Posterior vena cava (tissue), 2 donors: ENCODE measurements at regions not wholly inside any gene's neighbourhood (a gene's known extent, or its start where the extent isn't known, plus 50 kb on each side); places are given as distances from the start of the nearest gene placed in this dataset.

Source experiments
- DNase-seq: peaks from one replicate; pipeline ENCODE4 v3.0.0-alpha.2; 2020; ENCODE audit warnings: low spot score
- intact Hi-C, 2 donors: fragments of 100-400 bp; cut with DNase I; formaldehyde crosslinking; loops; one replicate each; pipeline versions ENCODE4 v1.14.1 to v1.14.2; 2022 to 2023
- donor health status: DM: yes; HTN: yes; CAD: no.
- donor health status: DM: yes; HTN: yes; CAD: no.

DNA sequence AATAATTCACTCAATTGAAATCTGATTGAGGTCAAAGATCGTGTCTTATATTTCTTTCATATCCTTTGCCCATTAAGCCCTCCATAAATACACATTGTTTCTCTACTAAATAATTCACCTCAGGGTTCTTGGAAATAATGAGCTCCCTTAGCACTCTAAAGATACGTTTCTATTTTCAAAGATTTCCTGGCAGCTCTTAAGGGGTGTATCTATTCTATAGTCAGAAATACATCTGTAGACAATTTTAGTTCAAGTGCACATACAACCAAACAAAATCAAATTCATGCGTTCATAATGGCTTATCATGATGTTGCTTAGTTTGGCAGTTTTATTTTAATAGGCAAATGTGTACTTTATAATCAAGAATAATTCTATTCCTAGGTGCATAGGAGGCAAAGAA is 361.1 kb upstream of the DDHD1 start:
- no peak for DNase-seq
- intact Hi-C loops, result no loop called here

DNA sequence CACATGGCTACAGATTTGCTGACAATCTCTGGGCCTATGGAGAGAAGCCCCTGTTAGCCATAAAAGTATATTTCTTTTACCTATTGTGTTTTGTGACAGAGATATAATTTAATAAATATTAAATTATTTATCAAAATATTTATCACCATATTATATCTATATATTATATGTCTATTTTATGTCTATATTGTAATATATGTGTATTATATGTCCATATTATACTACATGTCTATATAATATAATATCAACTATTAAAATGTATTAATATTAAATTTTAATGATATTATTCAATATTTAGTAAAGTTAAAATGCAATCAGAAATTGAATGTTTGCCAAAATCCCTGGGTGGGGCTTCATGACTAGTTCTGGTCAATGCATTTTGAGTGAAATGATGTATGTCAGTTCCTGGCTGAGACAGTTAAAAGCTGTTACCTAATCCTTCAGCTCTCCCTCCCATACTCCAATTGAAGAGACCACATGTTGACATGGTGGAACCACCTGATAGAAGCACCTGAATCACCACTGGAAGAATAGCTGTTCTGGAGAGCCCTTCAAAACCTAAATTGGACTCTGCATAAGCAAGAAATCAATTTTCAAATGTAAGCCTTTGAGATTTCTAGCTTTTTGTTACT is 357.3 kb upstream of the DDHD1 start:
- intact Hi-C loops, result no loop called here
- DNase-seq, result no peak

GRCh38 chr14:53509276-53510244 is 356.4 kb upstream of the DDHD1 start:
- no peak for DNase-seq
- intact Hi-C loops, result no loop called here

GRCh38 chr14:53501361-53502211 is 348.5 kb upstream of the DDHD1 start:
- intact Hi-C loops, result no loop called here
- DNase-seq, result no peak

- no peak for DNase-seq
- intact Hi-C loops, result no loop called here
These were observed 347.1 kb upstream of the DDHD1 start for GRCh38 chr14:53500191-53500590.

- no peak for DNase-seq
- intact Hi-C loops, result no loop called here
These were observed 343.5 kb upstream of the DDHD1 start for GRCh38 chr14:53496668-53497067.

- no peak for DNase-seq
- intact Hi-C loops, result no loop called here
These were observed 342.8 kb upstream of the DDHD1 start for GRCh38 chr14:53495846-53496343.

DNA sequence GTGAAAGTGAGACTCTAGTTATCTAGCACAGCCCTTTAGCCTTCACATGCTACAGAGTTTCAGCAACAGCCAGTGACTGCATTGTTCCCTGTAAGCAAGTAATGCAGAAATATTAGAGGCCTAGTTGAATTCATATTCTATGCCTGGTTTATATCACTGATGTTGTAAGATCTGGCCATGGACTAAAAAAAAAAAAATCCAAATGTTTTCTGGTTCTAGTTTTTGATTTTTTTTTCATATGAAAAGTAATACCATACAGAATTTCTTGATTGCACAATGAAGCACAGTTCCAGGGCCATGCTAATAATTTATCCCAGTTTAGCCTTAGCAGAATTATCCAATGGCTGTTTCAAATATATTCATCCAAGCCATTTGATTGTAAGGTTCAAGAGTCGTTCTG is 341.5 kb upstream of the DDHD1 start:
- intact Hi-C loops, result no loop called here
- DNase-seq, result no peak

GRCh38 chr14:53493860-53494259 is 340.7 kb upstream of the DDHD1 start:
- intact Hi-C loops, result no loop called here
- no peak for DNase-seq

GRCh38 chr14:53493320-53493719 is 340.2 kb upstream of the DDHD1 start:
- intact Hi-C loops, result no loop called here
- DNase-seq, result no peak

DNA sequence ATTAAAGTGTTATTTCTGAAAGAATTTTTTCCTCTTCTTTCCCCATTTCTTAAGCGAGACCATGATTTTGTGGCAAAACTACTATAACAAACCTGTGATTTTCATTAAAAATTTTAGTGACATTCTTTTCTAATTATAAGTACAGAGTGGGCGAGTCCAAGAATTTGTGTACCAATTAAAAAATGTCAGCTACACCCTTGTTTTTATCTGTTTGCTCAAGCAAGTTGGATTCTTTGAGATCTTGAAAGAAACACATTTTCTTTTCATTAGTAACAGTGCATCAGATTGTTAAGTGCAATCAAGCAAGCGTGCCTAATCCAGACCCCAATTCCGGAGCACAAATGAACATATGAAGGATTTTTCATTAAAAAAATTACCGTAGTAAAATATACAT is 338.8 kb upstream of the DDHD1 start:
- intact Hi-C loops, result no loop called here
- no peak for DNase-seq

DNA sequence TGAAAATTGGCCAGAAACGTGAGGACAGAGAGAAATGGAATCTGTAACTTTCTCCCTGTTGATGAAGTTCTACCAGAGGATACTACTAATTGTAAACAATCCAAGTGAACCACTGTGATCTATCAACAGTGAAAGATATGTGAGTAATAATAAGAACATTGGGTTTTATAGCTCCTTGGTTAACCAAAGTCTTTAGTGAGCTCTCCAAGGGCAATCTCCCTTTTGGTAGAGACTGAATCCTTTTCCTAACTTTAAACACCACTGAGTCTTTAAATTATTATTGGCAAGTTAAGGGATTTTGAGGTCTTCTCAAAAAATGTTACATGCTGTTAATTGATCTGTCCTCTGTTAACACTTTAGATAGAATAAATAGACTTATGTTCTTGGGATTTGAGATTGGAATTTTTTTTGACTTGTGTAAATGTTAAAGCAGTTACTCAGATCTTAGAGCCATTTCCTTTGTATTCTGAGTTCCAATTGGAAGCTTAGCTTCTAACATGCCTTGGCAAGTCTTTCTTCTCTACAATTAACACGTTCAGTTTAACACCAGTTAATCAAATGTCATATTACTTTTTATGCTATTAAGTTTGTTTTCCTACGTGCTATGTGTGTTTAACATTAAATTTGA is 338.2 kb upstream of the DDHD1 start:
- intact Hi-C loops, result no loop called here
- no peak for DNase-seq

DNA sequence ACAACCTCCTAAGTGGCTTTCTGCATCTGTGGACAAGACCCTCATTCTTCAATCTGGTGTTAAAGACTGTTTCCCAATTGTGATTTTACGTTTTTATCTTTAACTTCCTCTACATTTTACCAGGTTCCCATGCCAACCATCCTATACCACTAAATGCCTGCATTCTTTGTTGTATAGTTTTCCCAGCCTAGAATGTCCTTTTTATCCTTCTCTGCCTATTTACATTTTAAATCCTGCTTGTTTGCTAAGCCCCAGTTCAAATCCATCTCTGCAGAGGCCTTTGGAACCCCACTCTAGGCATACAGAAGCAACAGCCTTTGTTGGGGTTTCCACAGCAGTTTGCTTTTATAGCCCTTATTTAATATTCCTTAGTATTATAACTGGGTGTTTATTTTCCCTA is 325.1 kb upstream of the DDHD1 start:
- intact Hi-C loops, result no loop called here
- no peak for DNase-seq

- intact Hi-C loops, result no loop called here
- DNase-seq, result no peak
These were observed 320.4 kb upstream of the DDHD1 start for GRCh38 chr14:53473480-53473879.

GRCh38 chr14:53472306-53472705 is 319.2 kb upstream of the DDHD1 start:
- intact Hi-C loops, result no loop called here
- no peak for DNase-seq

DNA sequence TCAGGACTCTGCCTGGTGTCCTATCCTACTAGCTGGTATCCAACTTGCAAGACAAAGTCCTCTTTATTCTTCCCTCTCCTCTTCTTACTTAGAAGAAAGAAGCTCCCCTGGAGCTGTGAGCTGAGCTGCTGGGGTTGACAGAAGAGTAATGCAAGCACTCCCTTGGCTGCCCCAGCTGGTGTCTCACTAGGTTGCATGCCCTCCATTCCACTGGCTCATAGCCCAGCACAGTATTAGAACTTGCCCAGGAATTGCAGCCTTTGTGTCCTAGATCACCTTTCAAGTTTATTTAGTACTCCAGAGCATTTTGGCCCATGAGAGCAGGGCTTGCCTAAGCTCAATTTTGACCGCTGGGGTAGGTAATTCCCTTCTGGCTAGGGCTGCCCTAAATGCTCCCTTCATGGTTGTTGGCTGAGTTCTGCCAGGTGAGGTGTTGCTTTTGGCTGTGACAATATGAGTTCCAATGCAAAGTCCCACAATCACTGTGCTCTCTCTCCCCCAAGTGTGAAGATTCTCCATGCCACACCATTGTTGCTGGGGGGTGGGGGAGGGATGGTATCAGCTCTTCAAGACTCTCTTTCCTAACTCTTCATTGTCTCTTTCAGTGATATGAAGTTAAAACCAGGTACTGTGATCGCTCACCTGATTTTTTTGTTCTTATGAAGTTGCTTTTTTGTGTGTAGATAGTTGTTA is 317.4 kb upstream of the DDHD1 start:
- intact Hi-C loops, result no loop called here
- no peak for DNase-seq

DNA sequence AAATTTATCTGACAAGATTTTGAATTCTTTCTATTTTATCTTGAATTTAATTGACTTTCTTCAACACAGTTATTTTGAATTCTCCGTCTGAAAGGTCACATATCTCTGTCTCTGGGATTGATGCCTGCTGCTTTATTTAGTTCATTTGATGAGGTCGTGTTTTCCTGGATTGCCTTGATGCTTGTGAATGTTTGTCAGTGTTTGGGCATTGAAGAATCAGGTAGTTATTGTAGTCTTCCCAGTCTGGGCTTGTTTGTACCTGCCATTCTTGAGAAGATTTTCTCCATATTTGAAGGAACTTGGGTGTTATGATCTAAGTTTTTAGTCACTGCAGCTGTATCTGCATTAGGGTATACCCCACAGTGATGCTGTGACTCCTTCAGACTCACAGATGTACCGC is 315.8 kb upstream of the DDHD1 start:
- no peak for DNase-seq
- intact Hi-C loops, result no loop called here

DNA sequence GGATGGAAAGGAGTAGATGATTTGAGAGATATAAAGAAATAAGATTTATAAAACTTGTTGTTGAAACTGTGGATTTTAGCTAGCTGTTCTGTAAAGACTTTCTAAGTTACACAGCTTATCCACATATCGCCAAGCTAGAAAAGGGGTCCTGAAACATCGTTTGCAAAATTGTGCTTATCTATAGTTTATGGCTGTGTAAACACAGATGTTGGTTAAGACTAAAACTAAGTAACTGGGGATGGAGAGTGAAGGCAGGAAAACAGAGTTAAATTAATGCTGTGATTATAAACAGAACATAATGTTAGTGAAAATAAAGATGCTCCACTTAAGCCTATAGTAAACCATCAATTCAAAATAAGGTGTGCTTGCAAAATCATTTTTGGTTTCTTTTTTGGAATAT is 311.3 kb upstream of the DDHD1 start:
- intact Hi-C loops, result no loop called here
- DNase-seq, result no peak
